ENCODE measurements at regions not wholly inside any gene's neighbourhood (a gene's known extent, or its start where the extent isn't known, plus 50 kb on each side); places are given as distances from the start of the nearest gene placed in this dataset.

- no peaks in the 10 kb centered on the region for H3K9me2 ChIP-seq
- H3K27ac ChIP-seq (ENCODE audit: low read depth in 2 of 2, low read length in 1 of 2) = peak overlapping the region; percentile 11 to 71; a peak in 3 of 4 replicates
- H3K79me2 ChIP-seq (ENCODE audit: insufficient read depth) = peaks cover 86% of the 10 kb centered on the region
- no peak overlapping the region for H3K4me2 ChIP-seq
- POLR2A ChIA-PET = no interaction called here
- H3K4me3 ChIP-seq (ENCODE audit: low read depth in 2 of 2, low read length in 1 of 2) = no peak overlapping the region
- no peak overlapping the region for H2AFZ ChIP-seq (ENCODE audit: low read depth)
- peaks cover 0 to 14% of the 10 kb centered on the region in 2 experiments; a peak in 2 of 4 replicates for H3K4me1 ChIP-seq (ENCODE audit: control insufficient read depth in 1 of 2, insufficient read depth in 2 of 2, low read depth in 1 of 2, low read length in 1 of 2)
- 35% methylated on average over 1 of the region's 1 CpG for WGBS (ENCODE audit: low lambda C conversion rate)
- H4K20me1 ChIP-seq (ENCODE audit: insufficient read depth) = no peaks in the 10 kb centered on the region
- peaks cover 21% of the 10 kb centered on the region for H3F3A ChIP-seq (replicated peaks; ENCODE audit: insufficient read depth)
- no peaks in the 10 kb centered on the region for H3K9me3 ChIP-seq
- TF ChIP-seq YY1 (IDR thresholded peaks at IDR 0.05; ENCODE audit: low read depth) = no peak
- no peak for TF ChIP-seq RCOR1 (IDR thresholded peaks at IDR 0.05; ENCODE audit: low read length)
- TF ChIP-seq EZH2phosphoT487 (IDR thresholded peaks at IDR 0.05; ENCODE audit: borderline replicate concordance, low read depth) = no peak
- TF ChIP-seq TCF12 (IDR thresholded peaks at IDR 0.05) = no peak
- TF ChIP-seq GATA2 (CRISPR knock-in tag; IDR thresholded peaks at IDR 0.05) = no peak
- no peak for TF ChIP-seq TEAD4 (IDR thresholded peaks at IDR 0.05; ENCODE audit: borderline replicate concordance, insufficient read depth)
- TF ChIP-seq EP300 (IDR thresholded peaks at IDR 0.05; ENCODE audit: borderline replicate concordance in 1 of 2, low read depth in 1 of 2, low read length in 1 of 2) = peak in 1 of 2 experiments; percentile 52; a peak in 2 of 4 replicates
- no peak for TF ChIP-seq POLR2AphosphoS5 (IDR thresholded peaks at IDR 0.05; ENCODE audit: low read depth, low read length)
- no peak overlapping the region for H3K9ac ChIP-seq
- no peak for DNase-seq
- no peaks in the 10 kb centered on the region for H3K27me3 ChIP-seq (ENCODE audit: insufficient read depth)
- H3K36me3 ChIP-seq (replicated peaks in 1 of 2; ENCODE audit: control insufficient read depth in 1 of 2, insufficient read depth in 2 of 2, low read length in 1 of 2) = peaks cover 27 to 49% of the 10 kb centered on the region in 2 experiments
- CTCF ChIA-PET = interaction anchor here (1.5 to 3.4 kb wide), 3 partner anchors 24 to 301 kb away, joined by 3 to 14 read pairs (median 6); no protein-coding TSS in a partner anchor
Measured at GRCh38 chr17:63106050-63106449, 140.0 kb downstream of the TANC2 start.

GRCh38 chr17:63109661-63110060, 143.6 kb downstream of the TANC2 start:
- no peaks in the 10 kb centered on the region for H3K9me2 ChIP-seq
- H3K27ac ChIP-seq (ENCODE audit: low read depth in 2 of 2, low read length in 1 of 2) = no peak overlapping the region
- ChIA-PET CTCF (interaction anchor here (1.2 to 1.6 kb wide), 2 partner anchors 17 to 297 kb away, joined by 4 to 6 read pairs; no protein-coding TSS in a partner anchor), POLR2A (no interaction called here)
- peaks cover 5 to 45% of the 10 kb centered on the region in 2 experiments for H3K36me3 ChIP-seq (replicated peaks in 1 of 2; ENCODE audit: control insufficient read depth in 1 of 2, insufficient read depth in 2 of 2, low read length in 1 of 2)
- 85% methylated on average over 2 of the region's 2 CpGs for WGBS (ENCODE audit: low lambda C conversion rate)
- peaks cover 0 to 14% of the 10 kb centered on the region in 2 experiments; a peak in 2 of 4 replicates for H3K4me1 ChIP-seq (ENCODE audit: control insufficient read depth in 1 of 2, insufficient read depth in 2 of 2, low read depth in 1 of 2, low read length in 1 of 2)
- no peak overlapping the region for H2AFZ ChIP-seq (ENCODE audit: low read depth)
- H3K79me2 ChIP-seq (ENCODE audit: insufficient read depth) = peaks cover 89% of the 10 kb centered on the region
- H3K9me3 ChIP-seq = no peaks in the 10 kb centered on the region
- no peaks in the 10 kb centered on the region for H4K20me1 ChIP-seq (ENCODE audit: insufficient read depth)
- TF ChIP-seq CHD2 (IDR thresholded peaks at IDR 0.05; ENCODE audit: low read length, partially characterized antibody) (no peak), RCOR1 (IDR thresholded peaks at IDR 0.05; ENCODE audit: low read length) (no peak), SIN3A (IDR thresholded peaks at IDR 0.05; ENCODE audit: borderline replicate concordance, low read depth, low read length) (no peak), MXI1 (IDR thresholded peaks at IDR 0.05; ENCODE audit: low read depth, low read length) (no peak), EP300 (IDR thresholded peaks at IDR 0.05; ENCODE audit: borderline replicate concordance in 1 of 2, low read depth in 1 of 2, low read length in 1 of 2) (no peak), SMC3 (IDR thresholded peaks at IDR 0.05; ENCODE audit: low read depth, low read length) (no peak), FOXJ3 (CRISPR knock-in tag; IDR thresholded peaks at IDR 0.05) (no peak), YY1 (IDR thresholded peaks at IDR 0.05; ENCODE audit: low read depth) (no peak), POLR2AphosphoS5 (IDR thresholded peaks at IDR 0.05; ENCODE audit: low read depth, low read length) (no peak), TCF12 (IDR thresholded peaks at IDR 0.05) (no peak), TEAD4 (IDR thresholded peaks at IDR 0.05; ENCODE audit: borderline replicate concordance, insufficient read depth) (no peak), GABPA (IDR thresholded peaks at IDR 0.05; ENCODE audit: low read depth) (no peak)
- TF ChIP-seq, protein P1, sequence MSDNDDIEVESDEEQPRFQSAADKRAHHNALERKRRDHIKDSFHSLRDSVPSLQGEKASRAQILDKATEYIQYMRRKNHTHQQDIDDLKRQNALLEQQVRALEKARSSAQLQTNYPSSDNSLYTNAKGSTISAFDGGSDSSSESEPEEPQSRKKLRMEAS (IDR thresholded peaks at IDR 0.05; ENCODE audit: low read depth) = no peak
- TF ChIP-seq, protein P2, sequence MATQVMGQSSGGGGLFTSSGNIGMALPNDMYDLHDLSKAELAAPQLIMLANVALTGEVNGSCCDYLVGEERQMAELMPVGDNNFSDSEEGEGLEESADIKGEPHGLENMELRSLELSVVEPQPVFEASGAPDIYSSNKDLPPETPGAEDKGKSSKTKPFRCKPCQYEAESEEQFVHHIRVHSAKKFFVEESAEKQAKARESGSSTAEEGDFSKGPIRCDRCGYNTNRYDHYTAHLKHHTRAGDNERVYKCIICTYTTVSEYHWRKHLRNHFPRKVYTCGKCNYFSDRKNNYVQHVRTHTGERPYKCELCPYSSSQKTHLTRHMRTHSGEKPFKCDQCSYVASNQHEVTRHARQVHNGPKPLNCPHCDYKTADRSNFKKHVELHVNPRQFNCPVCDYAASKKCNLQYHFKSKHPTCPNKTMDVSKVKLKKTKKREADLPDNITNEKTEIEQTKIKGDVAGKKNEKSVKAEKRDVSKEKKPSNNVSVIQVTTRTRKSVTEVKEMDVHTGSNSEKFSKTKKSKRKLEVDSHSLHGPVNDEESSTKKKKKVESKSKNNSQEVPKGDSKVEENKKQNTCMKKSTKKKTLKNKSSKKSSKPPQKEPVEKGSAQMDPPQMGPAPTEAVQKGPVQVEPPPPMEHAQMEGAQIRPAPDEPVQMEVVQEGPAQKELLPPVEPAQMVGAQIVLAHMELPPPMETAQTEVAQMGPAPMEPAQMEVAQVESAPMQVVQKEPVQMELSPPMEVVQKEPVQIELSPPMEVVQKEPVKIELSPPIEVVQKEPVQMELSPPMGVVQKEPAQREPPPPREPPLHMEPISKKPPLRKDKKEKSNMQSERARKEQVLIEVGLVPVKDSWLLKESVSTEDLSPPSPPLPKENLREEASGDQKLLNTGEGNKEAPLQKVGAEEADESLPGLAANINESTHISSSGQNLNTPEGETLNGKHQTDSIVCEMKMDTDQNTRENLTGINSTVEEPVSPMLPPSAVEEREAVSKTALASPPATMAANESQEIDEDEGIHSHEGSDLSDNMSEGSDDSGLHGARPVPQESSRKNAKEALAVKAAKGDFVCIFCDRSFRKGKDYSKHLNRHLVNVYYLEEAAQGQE (IDR thresholded peaks at IDR 0.05; ENCODE audit: low read depth, low read length) = no peak
- TF ChIP-seq, protein P3, sequence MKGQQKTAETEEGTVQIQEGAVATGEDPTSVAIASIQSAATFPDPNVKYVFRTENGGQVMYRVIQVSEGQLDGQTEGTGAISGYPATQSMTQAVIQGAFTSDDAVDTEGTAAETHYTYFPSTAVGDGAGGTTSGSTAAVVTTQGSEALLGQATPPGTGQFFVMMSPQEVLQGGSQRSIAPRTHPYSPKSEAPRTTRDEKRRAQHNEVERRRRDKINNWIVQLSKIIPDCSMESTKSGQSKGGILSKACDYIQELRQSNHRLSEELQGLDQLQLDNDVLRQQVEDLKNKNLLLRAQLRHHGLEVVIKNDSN (IDR thresholded peaks at IDR 0.05; ENCODE audit: borderline replicate concordance, low read depth) = no peak
- peaks cover 28% of the 10 kb centered on the region for H3F3A ChIP-seq (replicated peaks; ENCODE audit: insufficient read depth)
- DNase-seq = no peak
- no peak overlapping the region for H3K4me3 ChIP-seq (ENCODE audit: low read depth in 2 of 2, low read length in 1 of 2)
- no peak overlapping the region for H3K4me2 ChIP-seq
- H3K27me3 ChIP-seq (ENCODE audit: insufficient read depth) = no peaks in the 10 kb centered on the region
- no peak overlapping the region for H3K9ac ChIP-seq
